Endothelial cell of umbilical vein (primary cell): ENCODE measurements at regions not wholly inside any gene's neighbourhood (a gene's known extent, or its start where the extent isn't known, plus 50 kb on each side); places are given as distances from the start of the nearest gene placed in this dataset.

Experiments
- CTCF ChIP-seq, 2 donors: IDR thresholded peaks; 1 replicate in 1 of 2; 2 replicates in 1 of 2; pipeline ENCODE4 v1.5.1; 2011; ENCODE audit warnings: low read length in 2 of 2, mild to moderate bottlenecking in 2 of 2, moderate library complexity in 2 of 2, control low read depth in 1 of 2, inconsistent platforms in 1 of 2, low read depth in 1 of 2; ENCODE audit not compliant: insufficient read depth in 1 of 2; ENCODE audit errors: extremely low read depth in 1 of 2
- EZH2 ChIP-seq: IDR thresholded peaks from 2 replicates; pipeline ENCODE4 v1.6.1; 2012; ENCODE audit warnings: borderline replicate concordance, low read depth, mild to moderate bottlenecking, moderate library complexity, low read length, inconsistent platforms; ENCODE audit not compliant: severe bottlenecking
- MAX ChIP-seq: IDR thresholded peaks from 2 replicates; pipeline ENCODE4 v1.6.1; 2011; ENCODE audit not compliant: insufficient read depth, insufficient read length
- POLR2A ChIP-seq: IDR thresholded peaks from 2 replicates; pipeline ENCODE4 v1.6.1; 2012; ENCODE audit warnings: low read depth, mild to moderate bottlenecking, control low read depth, low read length
- POLR2AphosphoS5 ChIP-seq: IDR thresholded peaks from 2 replicates; pipeline ENCODE4 v1.6.1; 2012; ENCODE audit warnings: low read depth, mild to moderate bottlenecking, control low read depth, low read length, moderate library complexity; ENCODE audit not compliant: insufficient read depth

GRCh38 chr6:56771929-56772607 lies 129.4 kb upstream of the DST start:
- TF ChIP-seq CTCF (IDR thresholded peaks at IDR 0.05; ENCODE audit: extremely low read depth in 1 of 2, insufficient read depth in 1 of 2, low read depth in 1 of 2, low read length in 2 of 2) (no peak), EZH2 (no peak), POLR2AphosphoS5 (no peak), POLR2A (no peak), MAX (no peak)
